ENCODE measurements at regions not wholly inside any gene's neighbourhood (a gene's known extent, or its start where the extent isn't known, plus 50 kb on each side); places are given as distances from the start of the nearest gene placed in this dataset.
A peak's percentile ranks its signal among the peaks of the same experiment; 100 is the strongest.

DNA sequence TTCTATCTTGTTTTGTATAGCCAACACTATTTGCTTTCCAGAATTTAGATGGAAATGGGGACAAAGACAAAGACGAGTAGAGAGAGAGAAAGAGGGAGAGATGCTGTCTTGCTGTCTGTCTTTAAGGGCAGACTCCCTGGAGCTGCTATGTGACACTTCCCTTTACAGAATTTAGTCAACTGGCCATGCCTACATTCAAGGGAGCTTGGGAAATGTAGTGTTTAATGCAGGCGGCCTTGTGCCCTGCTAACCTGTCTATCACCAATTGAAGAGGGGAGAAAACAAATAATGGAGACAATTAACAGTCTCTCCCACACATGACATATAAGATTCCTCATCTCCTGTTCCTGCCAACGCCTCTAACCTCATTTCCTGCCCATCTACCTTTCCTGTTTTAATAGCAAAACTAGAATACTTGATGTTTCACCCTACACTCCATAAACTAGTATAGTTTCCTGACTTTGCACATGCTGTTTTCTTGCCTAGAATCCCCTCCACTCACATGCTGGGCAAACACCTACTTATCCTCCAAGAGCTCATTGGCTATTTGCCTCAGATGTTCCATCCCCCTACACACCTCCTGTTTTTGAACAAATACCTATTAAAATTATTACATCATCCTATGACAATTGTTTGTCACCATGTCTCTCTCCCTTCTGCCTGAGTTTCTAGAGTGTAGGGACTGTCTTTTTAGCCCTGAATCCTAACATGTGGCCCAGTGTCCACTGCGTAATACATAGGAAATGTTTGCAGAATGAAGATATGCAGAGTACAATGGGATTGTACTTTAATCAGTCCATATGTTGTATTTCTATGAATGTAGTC lies 117.2 kb downstream of the SLC25A24 start:
- peak in 1 of 2 donors; percentile 14 for DNase-seq

DNA sequence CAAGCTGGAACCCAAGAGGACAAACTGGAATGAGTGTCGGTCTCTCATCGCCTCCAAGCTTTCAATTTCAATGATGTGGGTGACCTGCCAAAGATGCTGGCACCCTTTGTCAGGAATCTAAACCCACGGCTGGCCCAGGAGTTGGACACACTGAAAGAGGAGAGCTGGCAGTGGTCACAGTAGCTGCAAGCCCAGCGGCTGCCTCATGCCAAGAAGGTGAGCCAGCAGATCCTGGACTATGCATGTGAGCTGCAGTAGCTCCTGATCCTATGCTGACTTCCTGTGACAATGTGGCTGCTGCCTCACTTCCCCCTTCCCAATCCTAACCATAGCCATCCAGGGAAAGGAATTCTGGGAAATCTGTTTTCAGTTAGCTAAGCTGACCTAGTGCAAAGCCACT lies 117.0 kb upstream of the VAV3 start:
- DNase-seq, result no peak

DNA sequence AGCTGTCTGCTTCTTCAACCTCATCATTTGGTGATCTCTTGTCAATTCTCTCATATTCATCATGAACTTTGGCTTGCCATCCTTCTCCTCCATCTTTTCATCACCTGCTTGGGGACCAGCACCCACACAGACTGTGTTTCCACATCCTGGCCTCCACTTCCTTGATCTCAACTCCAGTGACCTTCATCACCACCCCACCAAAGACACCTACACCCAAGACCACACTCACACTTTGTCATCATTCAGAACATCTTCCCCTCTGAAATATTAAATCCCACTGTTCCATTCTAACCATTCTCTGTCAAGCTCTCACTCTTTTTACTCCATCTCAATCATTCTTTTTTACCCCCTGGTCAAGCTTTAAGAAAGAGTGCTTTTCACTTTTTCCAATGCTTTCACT lies 115.5 kb upstream of the VAV3 start:
- DNase-seq, result peak in 1 of 2 donors; percentile 40

DNA sequence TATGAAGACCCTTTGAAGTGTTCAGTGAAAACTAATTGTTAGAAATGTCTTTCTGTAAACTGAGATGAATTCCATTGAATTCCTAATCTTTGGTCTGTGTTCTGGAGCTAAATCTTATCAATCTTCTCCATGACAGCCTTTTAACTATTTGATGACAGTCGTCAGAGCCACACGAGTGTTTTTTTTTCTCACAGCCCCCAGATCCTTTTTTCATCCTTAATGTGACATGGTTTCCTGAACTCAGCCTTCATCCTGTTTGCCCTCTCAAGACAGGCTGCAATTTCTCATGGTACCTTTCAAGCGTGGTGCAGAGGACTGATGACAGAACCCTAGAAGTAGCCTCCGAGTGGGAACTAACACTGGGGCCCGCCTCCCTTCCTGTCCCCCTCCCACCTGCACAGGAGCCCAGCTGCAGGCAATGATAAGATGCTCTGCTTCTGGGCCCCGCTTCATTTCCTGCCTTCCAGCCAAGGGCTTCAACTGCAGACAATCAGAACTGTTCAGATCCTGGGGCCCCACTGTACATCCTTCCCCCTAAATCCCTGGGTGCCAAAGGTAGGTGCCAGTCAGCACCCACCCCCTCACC lies 114.6 kb upstream of the VAV3 start:
- DNase-seq, result no peak

DNA sequence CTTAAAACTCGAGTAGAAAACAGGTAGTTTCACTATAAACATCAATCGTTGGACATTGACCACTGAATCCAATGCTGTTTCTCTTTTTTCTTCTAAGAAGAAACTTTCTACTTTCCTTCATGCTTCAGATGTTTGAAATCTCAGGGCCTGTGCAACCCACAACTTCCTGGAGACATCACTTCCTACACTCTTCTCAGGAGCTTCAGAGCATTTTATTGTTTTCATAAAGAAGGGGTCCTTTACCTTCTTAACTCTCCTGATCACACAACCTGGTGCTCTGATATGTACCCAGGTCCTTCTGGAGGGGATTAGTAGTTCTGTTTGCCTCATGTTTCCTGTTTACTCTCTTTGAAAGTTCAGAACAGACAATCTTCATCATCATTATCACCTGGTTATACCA lies 113.0 kb upstream of the VAV3 start:
- DNase-seq, result no peak

DNA sequence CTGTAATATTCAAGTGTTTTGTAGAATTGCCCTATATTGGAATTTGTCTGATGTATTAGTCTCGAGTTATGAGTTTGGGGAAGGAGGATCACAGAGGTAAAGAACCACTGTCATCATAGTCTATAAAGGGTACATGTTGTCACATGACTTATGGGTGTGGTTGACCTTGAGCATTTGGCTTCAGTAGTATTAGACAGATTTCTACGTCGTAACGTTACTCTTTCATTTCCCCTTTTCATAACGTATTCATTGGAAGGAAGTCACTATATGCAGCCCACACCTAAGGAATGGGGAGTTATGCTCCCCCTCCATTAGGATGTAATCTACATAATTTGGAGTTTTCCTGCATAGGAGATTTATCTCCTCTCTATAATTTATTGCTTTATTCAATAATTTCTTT lies 110.1 kb upstream of the VAV3 start:
- DNase-seq, result peak; percentile 73 to 90

DNA sequence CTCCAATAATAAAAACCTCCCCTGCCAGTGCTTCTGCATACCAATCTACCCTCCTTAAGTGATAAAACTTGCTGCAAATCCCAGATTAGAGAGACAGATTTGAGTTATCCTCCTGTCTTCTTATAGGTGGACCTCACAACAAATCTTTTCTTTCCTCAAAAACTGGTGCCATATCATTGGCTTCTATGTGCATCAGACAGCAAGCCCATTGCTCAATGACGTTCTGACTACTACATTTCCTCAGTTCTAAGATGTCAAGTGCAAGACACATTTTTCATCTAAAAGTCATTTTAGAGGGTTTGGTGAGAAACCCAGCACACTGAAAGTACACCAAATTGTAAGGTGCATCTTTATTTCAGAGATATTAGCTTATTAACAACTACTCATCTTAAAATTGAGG lies 107.8 kb upstream of the VAV3 start:
- peak in 1 of 2 donors; percentile 38 for DNase-seq

DNA sequence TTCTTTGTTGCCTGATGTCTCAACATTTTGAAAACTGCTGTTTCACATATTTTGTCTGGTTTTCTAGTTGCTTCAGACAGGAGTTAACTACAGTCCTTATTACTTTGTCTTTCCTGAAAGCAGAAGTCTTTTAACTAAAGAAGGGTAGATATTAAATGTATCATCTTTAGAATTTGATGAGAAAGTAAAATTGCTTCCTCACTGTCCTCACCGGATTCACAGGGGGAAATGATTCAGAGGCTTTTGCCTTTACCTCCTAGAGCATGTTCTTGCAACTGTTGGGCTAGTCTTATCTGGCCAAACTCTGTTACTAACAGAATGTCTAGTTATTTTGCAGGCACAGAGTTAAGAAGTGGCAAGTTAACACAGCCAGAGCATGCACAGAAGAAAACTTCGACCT lies 107.2 kb upstream of the VAV3 start:
- peak; percentile 50 to 59 for DNase-seq

DNA sequence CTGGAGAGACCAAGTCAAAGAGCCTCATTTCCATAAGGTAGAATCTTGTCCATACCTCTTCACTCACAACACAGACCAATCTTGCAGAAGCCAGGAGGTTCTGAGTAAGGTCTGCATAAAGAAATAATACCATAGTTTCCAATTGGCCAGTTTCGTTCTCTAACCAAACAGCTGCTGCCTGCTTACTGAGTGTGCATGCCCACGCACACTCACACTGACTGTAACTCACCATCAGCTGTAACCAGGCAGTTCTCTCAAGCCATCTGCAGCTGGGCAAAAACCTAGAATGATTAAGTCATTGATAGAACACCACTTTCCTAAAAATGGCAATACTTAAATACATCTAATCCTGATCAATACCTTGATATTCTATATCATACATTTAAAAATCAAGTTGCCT lies 106.6 kb upstream of the VAV3 start:
- DNase-seq, result peak; percentile 26 to 45

DNA sequence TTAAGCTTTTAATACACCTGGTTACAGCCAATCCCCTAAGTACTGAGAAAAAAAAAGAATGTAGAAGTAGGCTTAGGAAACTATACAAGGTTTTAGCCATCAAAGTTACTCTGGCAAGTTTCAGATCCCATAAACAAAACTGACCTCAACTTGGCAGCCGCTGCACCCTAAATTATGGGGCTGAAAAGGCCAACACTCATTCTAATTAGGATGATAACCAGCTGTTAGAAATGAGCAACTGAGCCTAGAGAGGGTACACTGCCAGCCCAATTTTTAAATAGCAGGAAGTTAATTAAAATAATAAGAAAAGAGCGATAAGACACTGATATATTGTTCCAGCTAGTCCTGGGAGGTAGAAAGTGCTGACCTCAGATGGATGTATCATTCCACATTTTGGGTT lies 105.7 kb upstream of the VAV3 start:
- no peak for DNase-seq

DNA sequence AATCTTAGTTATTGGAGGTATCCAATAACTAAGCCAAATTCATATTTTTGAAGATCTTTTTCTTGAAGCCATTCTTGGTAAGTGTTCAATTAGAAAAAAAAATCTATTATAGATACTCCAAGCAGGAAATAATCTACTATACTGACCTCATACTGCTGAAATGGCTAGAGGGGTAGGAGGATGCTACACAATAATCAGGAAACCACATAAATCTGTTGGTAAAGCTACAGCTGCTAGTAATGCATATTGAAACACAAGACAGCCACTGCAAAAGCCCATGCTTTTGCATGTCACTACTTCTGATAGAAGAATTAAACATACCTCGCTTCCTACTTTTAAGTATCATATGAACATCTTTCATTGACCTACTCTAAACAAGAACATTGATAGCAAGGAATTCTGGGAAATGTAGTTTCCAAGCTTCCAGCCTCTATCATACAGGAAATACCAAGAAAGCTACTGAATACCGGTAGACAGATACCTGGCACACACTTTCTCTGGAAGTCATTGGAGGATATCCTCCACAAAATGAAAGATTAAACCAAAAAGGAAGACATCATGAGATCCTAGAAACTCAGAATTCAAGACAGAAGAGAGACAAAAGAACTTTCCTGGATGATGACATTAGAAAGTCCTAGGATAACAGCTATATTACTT lies 103.0 kb upstream of the VAV3 start:
- peak in 1 of 2 donors; percentile 27 for DNase-seq

DNA sequence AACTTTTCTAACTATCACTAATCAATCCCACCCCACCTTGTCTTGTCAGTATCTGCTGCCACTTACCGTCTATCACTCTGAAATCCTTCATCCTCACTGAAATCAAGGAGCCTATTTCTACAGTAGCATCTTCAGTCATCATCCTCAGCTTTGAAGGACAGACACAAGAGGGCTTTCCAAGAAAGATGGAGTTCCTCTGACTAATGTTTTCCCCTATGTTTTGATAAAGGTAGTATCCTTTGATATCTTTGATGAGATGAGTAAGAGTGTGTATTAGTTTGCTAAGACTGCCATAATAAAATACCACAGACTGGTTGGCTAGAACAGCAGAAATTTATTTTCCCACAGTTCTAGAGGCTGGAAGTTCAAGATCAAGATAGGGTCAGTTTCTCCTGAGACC lies 101.8 kb upstream of the VAV3 start:
- no peak for DNase-seq

DNA sequence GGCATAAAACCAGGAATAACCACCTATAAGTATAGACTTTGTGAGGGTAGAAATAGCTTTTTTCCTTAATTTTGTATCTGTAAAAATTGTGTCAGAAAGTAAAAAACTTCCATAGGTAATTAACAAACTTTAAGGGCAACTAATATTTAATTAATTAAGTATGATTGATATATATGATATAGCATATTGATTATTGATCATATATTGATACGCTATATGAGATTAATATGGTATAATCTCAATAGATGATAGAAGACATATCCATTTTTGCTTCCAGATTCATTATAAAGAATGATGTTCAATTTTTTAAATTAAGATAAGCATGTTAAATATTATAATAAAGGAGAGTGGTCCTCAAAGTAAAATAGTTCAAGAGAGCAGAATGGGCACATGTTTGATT lies 99.3 kb upstream of the VAV3 start:
- no peak for DNase-seq

DNA sequence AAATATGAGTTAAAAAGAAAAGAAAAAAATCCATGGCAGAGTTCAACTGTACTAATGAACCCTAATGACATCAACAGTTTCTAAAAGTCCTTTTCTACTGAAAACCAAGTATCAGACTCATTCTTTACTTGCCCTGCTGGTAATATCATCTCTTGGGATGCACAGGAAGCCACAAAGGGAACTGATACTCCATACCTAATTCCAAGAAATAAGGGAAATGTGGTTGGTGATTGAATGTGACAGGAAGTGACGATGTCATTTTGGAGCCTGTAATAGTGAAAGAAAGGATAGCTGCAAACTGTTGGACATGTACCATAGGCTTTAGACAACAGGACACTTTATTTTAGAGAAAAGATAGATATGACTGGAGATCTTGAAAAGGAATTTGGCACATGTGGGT lies 98.7 kb upstream of the VAV3 start:
- peak; percentile 67 to 92 for DNase-seq

DNA sequence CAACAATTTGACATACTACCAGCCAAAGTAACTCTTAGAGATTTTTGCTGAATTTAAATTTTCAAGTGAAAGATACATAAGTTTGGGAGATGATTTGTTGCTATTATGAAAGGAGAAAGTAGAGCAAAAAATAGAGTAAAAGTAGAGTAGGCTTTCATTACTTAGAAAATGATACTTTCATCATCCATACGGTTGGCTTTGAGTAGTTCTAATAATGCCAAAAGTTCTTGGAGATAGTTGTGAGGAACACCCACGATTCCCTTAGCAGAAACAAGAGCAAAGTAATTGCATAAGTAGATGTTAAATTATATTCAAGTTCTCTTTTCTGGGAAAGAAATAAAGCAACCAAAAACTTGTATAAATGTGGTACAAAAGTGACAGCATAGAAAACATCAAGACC lies 95.0 kb upstream of the VAV3 start:
- DNase-seq, result peak; percentile 45 to 84

DNA sequence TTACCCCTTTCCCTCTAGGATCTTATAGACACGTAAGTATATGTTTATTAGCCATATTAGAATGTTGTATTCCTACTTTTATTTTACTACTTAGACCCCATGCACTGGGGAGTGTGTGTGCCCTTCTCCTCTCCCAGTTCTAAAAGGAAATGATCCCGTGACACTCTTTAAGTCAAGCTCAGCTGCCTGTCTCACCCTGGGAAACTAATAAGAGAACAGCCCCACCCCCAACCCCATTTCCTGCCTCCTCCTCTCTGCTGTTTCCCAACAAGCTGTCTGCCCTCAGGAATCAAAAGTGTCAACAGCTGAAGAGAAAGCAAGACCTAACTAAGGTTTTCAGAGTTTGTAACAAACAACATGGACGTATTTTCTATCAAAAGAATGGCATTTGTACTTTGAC lies 92.6 kb upstream of the VAV3 start:
- DNase-seq, result peak; percentile 90

DNA sequence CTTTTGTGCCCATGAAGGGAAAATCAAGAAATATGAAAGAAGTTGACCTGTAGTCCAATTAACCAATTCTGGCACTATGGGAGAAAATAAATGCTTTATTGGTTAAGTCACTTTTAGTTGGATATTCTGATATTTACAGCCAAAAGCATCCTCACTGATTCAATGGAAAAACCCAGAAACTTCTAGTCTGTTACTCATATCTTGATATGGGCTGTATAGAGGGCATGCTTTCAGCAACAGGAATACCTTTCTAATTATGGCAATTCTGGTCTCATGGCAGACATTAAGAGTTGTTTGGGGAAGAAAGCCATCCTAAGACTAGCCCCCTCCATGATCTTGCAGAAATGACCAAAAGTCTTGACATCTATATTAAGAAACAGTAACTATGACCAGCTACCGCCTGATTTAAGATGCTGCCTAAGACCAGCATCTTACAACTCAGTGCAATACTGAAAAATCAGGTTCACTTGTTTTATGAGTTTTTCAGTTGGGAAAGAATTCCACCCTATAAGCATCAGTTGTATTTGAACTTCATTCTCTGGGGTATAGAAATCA lies 91.5 kb upstream of the VAV3 start:
- DNase-seq, result peak; percentile 15 to 57

DNA sequence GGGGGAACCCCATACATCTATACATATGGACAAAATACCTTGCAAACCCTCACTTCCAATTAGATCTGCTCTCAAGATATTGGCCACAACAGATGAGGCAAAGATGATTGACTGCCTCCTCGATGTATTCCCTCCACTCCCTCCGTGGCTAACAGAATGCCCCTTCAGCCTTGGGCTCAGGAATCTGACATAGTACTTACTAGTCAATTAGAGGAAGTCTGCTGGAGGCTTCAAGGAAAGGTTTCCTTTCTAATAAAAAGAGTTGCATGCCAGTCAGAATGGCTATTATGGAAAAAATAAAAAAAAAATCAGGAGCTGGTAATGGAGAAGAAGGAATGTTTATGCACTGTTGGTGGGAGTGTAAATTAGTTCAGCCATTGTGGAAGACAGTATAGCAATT lies 90.4 kb upstream of the VAV3 start:
- DNase-seq, result no peak

DNA sequence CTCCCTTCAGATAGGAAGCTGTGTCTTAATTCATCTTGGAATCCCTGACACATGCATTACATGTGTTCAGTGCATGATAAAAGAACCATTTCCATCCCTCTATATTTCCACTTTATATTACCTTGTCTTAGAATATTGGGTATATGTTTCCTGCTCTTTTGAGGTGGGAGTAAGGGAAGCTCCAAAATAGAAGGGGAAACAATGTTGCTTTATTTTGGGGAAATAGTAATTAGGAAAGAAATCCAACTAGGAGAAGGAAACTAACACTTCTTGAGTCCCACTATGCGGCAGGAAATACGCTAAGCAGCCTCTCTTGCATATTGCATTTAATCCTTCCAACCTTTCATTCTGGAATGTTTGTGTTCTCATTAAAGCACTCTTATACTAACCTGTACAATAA lies 89.4 kb upstream of the VAV3 start:
- no peak for DNase-seq

DNA sequence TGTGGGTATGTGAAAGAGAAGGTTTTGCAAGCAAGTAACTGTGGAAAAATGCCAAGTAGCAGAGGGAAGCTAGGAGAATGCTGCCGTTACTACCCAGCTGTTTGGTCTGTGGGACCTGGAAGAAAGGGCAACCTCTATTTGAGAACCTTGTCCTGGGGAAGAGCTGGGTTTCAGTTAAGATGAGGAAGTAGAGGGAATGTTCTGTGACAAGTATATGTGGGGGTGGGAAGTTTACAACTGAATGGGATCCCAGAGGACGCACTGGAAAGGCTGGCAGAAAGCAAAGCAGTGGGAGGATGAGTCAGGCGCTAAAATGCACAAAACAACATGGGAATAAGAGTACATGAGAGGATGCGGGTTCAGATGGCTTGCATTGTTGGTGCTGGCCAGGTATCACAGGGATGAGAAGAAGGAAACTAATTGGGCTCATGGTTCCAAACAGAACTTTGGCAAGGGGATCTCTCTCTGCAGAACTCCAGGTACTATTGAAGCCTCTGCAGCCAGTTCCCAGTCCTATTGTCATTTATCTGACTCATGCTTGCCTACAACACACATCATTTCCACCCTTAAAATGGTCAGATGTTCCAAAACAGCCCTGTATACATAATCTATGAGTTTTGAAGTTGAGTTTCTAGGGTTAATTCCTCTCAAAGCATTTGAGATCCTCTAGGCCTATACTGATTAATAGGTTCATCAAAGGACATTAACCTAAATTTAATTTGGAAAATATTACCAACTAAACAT lies 88.5 kb upstream of the VAV3 start:
- peak; percentile 85 to 88 for DNase-seq

DNA sequence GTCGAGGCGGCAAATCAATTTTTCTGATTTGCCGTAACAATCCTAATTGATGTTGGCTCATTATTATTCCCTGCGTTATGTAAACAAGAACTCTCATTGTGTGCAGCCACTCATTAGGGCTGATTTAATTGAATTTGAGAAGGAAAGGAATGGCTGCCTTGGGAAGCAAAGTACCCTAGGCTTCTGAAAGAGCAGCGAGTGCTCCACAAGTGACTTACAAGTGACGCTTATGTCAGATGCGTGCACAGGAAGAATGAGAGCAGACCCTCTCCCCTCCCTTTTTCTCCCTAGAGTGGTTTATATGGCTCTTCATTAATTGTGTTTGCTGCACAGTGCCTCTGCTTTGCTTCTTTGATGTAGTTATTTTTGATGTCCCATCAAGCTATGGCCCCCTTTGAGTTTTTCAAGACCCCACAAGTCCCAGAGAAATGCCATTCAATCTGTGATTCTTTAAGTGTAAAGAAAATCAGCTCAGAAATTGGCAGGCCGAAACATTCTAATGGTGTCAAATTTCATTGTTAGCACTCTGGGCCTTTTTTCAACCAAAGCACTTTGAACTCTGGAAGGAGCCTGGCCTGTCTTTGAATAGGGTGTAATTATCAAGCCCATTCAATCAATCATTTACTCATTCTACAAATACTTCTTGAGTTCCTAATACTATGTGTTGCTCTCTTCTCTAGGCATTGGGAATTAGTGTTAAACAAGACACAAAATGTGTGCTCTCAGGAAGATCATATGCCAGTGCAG lies 86.8 kb upstream of the VAV3 start:
- DNase-seq, result peak in 1 of 2 donors; percentile 19
